22Rv1 (cell line): ENCODE measurements at regions not wholly inside any gene's neighbourhood (a gene's known extent, or its start where the extent isn't known, plus 50 kb on each side); places are given as distances from the start of the nearest gene placed in this dataset.

ENCODE experiments used
- ZFX ChIP-seq: fragments of 450-650 bp; IDR thresholded peaks from 2 replicates; pipeline ENCODE4 v1.6.1; 2017; ENCODE audit warnings: antibody characterized with exemption, borderline replicate concordance
- TF ChIP-seq, protein P1 (sequence below): fragments of 450-650 bp; IDR thresholded peaks from 2 replicates; pipeline ENCODE4 v1.5.1; 2017; ENCODE audit warnings: mild to moderate bottlenecking

DNA sequence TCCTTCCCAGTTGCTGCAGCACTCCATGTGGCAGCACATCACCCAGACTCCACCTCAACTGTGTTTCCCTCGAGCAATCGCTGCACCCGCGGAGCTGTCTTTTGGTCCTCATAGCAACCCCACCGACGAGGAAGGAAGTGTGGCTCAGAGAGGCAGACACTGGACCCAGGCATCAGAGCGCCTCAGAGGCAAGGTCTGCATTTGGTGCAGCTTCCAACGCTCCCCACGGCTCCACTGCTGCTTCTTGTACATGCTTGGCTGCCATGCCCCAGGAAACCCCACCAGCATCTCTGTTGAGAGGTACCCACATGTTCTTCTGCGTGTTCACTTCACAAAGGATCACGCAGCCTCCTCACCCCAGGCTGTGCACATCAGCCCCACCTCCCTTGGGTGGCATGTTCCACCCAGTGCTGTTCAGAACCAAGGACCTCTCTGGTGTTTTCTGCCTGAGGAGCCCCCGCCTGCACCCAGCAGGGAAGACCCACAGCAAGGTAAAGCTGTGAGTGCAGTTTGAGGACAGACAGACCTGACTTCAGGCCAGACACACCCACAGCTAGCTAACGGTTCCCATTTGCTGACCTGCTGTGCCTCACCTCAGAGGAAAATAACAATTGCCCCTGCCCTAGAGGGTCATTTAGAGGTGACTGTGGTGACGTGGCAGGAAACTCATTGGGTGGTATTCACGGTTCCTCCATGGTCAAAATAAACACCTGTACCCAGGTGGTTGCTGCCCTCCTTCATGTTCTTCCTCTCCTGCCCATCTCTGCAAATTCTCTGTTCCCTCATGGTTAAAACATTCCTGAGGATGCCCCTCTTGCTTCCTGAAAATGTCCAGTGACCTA is 326.3 kb upstream of the MYT1L start:
- TF ChIP-seq, protein P1, sequence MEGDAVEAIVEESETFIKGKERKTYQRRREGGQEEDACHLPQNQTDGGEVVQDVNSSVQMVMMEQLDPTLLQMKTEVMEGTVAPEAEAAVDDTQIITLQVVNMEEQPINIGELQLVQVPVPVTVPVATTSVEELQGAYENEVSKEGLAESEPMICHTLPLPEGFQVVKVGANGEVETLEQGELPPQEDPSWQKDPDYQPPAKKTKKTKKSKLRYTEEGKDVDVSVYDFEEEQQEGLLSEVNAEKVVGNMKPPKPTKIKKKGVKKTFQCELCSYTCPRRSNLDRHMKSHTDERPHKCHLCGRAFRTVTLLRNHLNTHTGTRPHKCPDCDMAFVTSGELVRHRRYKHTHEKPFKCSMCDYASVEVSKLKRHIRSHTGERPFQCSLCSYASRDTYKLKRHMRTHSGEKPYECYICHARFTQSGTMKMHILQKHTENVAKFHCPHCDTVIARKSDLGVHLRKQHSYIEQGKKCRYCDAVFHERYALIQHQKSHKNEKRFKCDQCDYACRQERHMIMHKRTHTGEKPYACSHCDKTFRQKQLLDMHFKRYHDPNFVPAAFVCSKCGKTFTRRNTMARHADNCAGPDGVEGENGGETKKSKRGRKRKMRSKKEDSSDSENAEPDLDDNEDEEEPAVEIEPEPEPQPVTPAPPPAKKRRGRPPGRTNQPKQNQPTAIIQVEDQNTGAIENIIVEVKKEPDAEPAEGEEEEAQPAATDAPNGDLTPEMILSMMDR, result no peak
- no peak for TF ChIP-seq ZFX
